GM12873 (cell line): ENCODE measurements at regions not wholly inside any gene's neighbourhood (a gene's known extent, or its start where the extent isn't known, plus 50 kb on each side); places are given as distances from the start of the nearest gene placed in this dataset.

Source experiments
- CTCF ChIP-seq: IDR thresholded peaks from 2 replicates; pipeline ENCODE4 v1.5.1; 2012; ENCODE audit warnings: low read depth, mild to moderate bottlenecking, moderate library complexity, low read length, control low read depth; ENCODE audit not compliant: insufficient read depth; ENCODE audit errors: missing control alignments

GRCh38 chr4:53928825-53929224, 135.6 kb downstream of the CHIC2 start:
- no peak for TF ChIP-seq CTCF

GRCh38 chr4:53925050-53925605, 139.3 kb downstream of the CHIC2 start:
- no peak for TF ChIP-seq CTCF

GRCh38 chr4:53924333-53925049, 139.9 kb downstream of the CHIC2 start:
- no peak for TF ChIP-seq CTCF

- no peak for TF ChIP-seq CTCF
These were observed 140.5 kb downstream of the CHIC2 start for GRCh38 chr4:53923921-53924320.

GRCh38 chr4:53921856-53922255, 142.5 kb downstream of the CHIC2 start:
- TF ChIP-seq CTCF = no peak

- no peak for TF ChIP-seq CTCF
These were observed 143.5 kb downstream of the CHIC2 start for GRCh38 chr4:53920883-53921282.

GRCh38 chr4:53920116-53920515, 144.3 kb downstream of the CHIC2 start:
- no peak for TF ChIP-seq CTCF
